Suprapubic skin (tissue), 4 donors: ENCODE measurements at regions not wholly inside any gene's neighbourhood (a gene's known extent, or its start where the extent isn't known, plus 50 kb on each side); places are given as distances from the start of the nearest gene placed in this dataset.

Source experiments
- DNase-seq, 2 donors: peaks; one replicate each; pipeline ENCODE4 v3.0.0-alpha.2; 2019; ENCODE audit warnings: low spot score in 2 of 2
- H3K27ac ChIP-seq: fragments of 200-600 bp; sonication (generic); one replicate; pipeline ENCODE4 v1.5.1; 2019
- H3K27me3 ChIP-seq: fragments of 200-600 bp; sonication (generic); one replicate; pipeline ENCODE4 v1.5.1; 2019
- H3K36me3 ChIP-seq: fragments of 200-600 bp; sonication (generic); one replicate; pipeline ENCODE4 v1.5.1; 2019
- H3K4me1 ChIP-seq: fragments of 200-600 bp; sonication (generic); one replicate; pipeline ENCODE4 v1.5.1; 2019
- H3K4me3 ChIP-seq: fragments of 200-600 bp; sonication (generic); one replicate; pipeline ENCODE4 v1.5.1; 2019; ENCODE audit warnings: mild to moderate bottlenecking
- H3K9me3 ChIP-seq: fragments of 200-600 bp; sonication (generic); one replicate; pipeline ENCODE4 v1.5.1; 2019
- EP300 ChIP-seq: sonication (generic); formaldehyde crosslinking; IDR thresholded peaks from one replicate; pipeline ENCODE4 v1.6.1; 2017; ENCODE audit warnings: antibody characterized with exemption
- POLR2A ChIP-seq, 2 donors: fragments of 450-650 bp; IDR thresholded peaks; one replicate each; pipeline ENCODE4 v1.6.1; 2017; ENCODE audit warnings: antibody characterized with exemption in 2 of 2, mild to moderate bottlenecking in 2 of 2, moderate library complexity in 2 of 2
- POLR2AphosphoS5 ChIP-seq, 3 donors: sonication (generic); formaldehyde crosslinking; IDR thresholded peaks; one replicate each; pipeline ENCODE4 v1.6.1; 2017; ENCODE audit warnings: antibody characterized with exemption in 3 of 3
- whole genome bisulfite sequencing: methylation state at CpG from one replicate; pipeline ENCODE4 v1.1.5; 2018; 5-methylcytosine and 5-hydroxymethylcytosine counted together
- TF ChIP-seq, protein P1 (sequence below), 2 donors: fragments of 200-600 bp in 1 of 2; fragments of 450-650 bp in 1 of 2; sonication (generic) in 1 of 2; IDR thresholded peaks; one replicate each; pipeline ENCODE4 v1.5.1; 2016 to 2019; ENCODE audit warnings: antibody characterized with exemption in 2 of 2, mild to moderate bottlenecking in 1 of 2, moderate library complexity in 1 of 2

GRCh38 chr9:115425601-115426000 lies 307.6 kb upstream of the TNC start:
- no peak overlapping the region for H3K27ac ChIP-seq

DNA sequence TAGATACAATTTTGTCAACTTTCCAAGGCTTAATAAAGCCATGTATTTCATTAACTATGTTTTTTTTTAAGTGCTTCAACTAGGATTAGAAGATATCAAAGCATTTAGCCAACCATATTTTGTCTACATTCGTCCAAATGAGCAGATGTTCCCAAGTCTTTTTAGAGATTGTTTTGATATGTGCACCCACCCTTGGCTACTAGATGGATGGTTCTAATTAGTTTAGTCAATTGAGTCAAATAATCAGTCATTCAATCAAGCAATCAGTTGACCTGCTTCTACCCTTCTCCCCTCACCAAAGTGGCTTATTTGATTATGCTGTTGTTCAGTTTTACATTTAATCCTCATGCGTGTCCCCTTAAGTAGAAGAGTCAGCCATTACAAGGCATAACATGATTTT lies 319.5 kb upstream of the TNC start:
- 86% methylated on average over 2 of the region's 2 CpGs for WGBS
- H3K36me3 ChIP-seq, result no peaks in the 10 kb centered on the region
- H3K27ac ChIP-seq, result no peak overlapping the region
- H3K4me3 ChIP-seq, result no peak overlapping the region
- no peaks in the 10 kb centered on the region for H3K27me3 ChIP-seq
- no peak for TF ChIP-seq POLR2A (IDR thresholded peaks at IDR 0.05)
- no peak for TF ChIP-seq EP300
- TF ChIP-seq, protein P1, sequence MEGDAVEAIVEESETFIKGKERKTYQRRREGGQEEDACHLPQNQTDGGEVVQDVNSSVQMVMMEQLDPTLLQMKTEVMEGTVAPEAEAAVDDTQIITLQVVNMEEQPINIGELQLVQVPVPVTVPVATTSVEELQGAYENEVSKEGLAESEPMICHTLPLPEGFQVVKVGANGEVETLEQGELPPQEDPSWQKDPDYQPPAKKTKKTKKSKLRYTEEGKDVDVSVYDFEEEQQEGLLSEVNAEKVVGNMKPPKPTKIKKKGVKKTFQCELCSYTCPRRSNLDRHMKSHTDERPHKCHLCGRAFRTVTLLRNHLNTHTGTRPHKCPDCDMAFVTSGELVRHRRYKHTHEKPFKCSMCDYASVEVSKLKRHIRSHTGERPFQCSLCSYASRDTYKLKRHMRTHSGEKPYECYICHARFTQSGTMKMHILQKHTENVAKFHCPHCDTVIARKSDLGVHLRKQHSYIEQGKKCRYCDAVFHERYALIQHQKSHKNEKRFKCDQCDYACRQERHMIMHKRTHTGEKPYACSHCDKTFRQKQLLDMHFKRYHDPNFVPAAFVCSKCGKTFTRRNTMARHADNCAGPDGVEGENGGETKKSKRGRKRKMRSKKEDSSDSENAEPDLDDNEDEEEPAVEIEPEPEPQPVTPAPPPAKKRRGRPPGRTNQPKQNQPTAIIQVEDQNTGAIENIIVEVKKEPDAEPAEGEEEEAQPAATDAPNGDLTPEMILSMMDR (IDR thresholded peaks at IDR 0.05), result no peak
- no peak for TF ChIP-seq POLR2AphosphoS5 (IDR thresholded peaks at IDR 0.05)
- H3K9me3 ChIP-seq, result no peaks in the 10 kb centered on the region
- no peak for DNase-seq
- H3K4me1 ChIP-seq, result no peaks in the 10 kb centered on the region

More at GRCh38 chr9:115425601-115426000, 307.6 kb upstream of the TNC start:
- Histone ChIP-seq H3K4me3 (no peak overlapping the region), H3K27me3 (no peaks in the 10 kb centered on the region), H3K4me1 (no peaks in the 10 kb centered on the region), H3K36me3 (no peaks in the 10 kb centered on the region), H3K9me3 (no peaks in the 10 kb centered on the region)
- DNase-seq, result no peak
- TF ChIP-seq, protein P1 (IDR thresholded peaks at IDR 0.05), result no peak
- TF ChIP-seq EP300 (no peak), POLR2A (IDR thresholded peaks at IDR 0.05) (no peak)

- Histone ChIP-seq H3K27me3 (no peaks in the 10 kb centered on the region), H3K4me1 (no peaks in the 10 kb centered on the region), H3K36me3 (no peaks in the 10 kb centered on the region), H3K4me3 (no peak overlapping the region), H3K9me3 (no peaks in the 10 kb centered on the region), H3K27ac (no peak overlapping the region)
- 68% methylated on average over 6 of the region's 6 CpGs for WGBS
- TF ChIP-seq EP300 (no peak), POLR2AphosphoS5 (IDR thresholded peaks at IDR 0.05) (no peak), POLR2A (IDR thresholded peaks at IDR 0.05) (no peak)
- TF ChIP-seq, protein P1 (IDR thresholded peaks at IDR 0.05), result no peak
- no peak for DNase-seq
Measured at GRCh38 chr9:115439641-115440040, 321.7 kb upstream of the TNC start.

- no peak overlapping the region for H3K27ac ChIP-seq
Measured at GRCh38 chr9:115442054-115442453, 324.1 kb upstream of the TNC start.

GRCh38 chr9:115443890-115444289 lies 325.9 kb upstream of the TNC start:
- TF ChIP-seq, protein P1 (IDR thresholded peaks at IDR 0.05), result no peak
- no peak for TF ChIP-seq EP300
- TF ChIP-seq POLR2A (IDR thresholded peaks at IDR 0.05), result no peak
- no peak for TF ChIP-seq POLR2AphosphoS5 (IDR thresholded peaks at IDR 0.05)
- Histone ChIP-seq H3K27me3 (no peaks in the 10 kb centered on the region), H3K9me3 (no peaks in the 10 kb centered on the region), H3K36me3 (no peaks in the 10 kb centered on the region), H3K4me3 (no peak overlapping the region), H3K27ac (no peak overlapping the region), H3K4me1 (peaks cover 9% of the 10 kb centered on the region)
- WGBS, result 94% methylated on average over 2 of the region's 2 CpGs
- no peak for DNase-seq

More at GRCh38 chr9:115442054-115442453, 324.1 kb upstream of the TNC start:
- 53% methylated on average over 4 of the region's 4 CpGs for WGBS
- H3K9me3 ChIP-seq, result no peaks in the 10 kb centered on the region
- TF ChIP-seq, protein P1 (IDR thresholded peaks at IDR 0.05), result no peak
- no peak for TF ChIP-seq POLR2AphosphoS5 (IDR thresholded peaks at IDR 0.05)
- no peak for TF ChIP-seq POLR2A (IDR thresholded peaks at IDR 0.05)
- no peak for TF ChIP-seq EP300
- H3K4me1 ChIP-seq, result peaks cover 9% of the 10 kb centered on the region
- H3K36me3 ChIP-seq, result no peaks in the 10 kb centered on the region
- no peaks in the 10 kb centered on the region for H3K27me3 ChIP-seq
- DNase-seq, result no peak
- H3K4me3 ChIP-seq, result no peak overlapping the region
